ENCODE measurements at regions not wholly inside any gene's neighbourhood (a gene's known extent, or its start where the extent isn't known, plus 50 kb on each side); places are given as distances from the start of the nearest gene placed in this dataset.

GRCh38 chr11:112727341-112727841, 233.8 kb upstream of the NCAM1 start:
- no peak for DNase-seq

- no peak for DNase-seq
Measured at GRCh38 chr11:112728288-112728687, 232.9 kb upstream of the NCAM1 start.

- DNase-seq = no peak
Measured at GRCh38 chr11:112728716-112729115, 232.5 kb upstream of the NCAM1 start.

- no peak for DNase-seq
Measured at GRCh38 chr11:112730591-112730990, 230.6 kb upstream of the NCAM1 start.

GRCh38 chr11:112731538-112731937, 229.7 kb upstream of the NCAM1 start:
- no peak for DNase-seq

DNA sequence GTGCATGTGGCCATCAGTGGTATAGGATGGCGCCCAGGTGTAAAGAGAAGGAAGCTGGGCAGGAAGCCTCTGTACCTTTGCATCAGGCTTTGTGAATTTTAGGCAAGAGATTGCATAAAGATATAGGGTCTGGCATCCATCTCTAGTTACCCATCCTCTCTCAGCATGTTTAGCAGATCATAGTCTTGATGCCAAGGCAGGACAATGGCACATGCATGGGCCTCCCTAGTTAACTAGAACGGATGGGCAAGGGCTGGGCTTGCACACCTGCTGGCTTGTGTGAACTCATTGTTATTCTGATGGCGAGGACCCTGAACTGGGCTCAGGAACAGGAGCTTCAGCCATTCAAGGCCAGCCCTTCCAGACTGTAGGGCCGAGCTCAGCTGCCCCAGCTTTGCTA, 229.2 kb upstream of the NCAM1 start:
- DNase-seq = no peak

GRCh38 chr11:112734207-112734606, 227.0 kb upstream of the NCAM1 start:
- DNase-seq = peak; percentile 73

GRCh38 chr11:112735470-112735869, 225.8 kb upstream of the NCAM1 start:
- no peak for DNase-seq

DNA sequence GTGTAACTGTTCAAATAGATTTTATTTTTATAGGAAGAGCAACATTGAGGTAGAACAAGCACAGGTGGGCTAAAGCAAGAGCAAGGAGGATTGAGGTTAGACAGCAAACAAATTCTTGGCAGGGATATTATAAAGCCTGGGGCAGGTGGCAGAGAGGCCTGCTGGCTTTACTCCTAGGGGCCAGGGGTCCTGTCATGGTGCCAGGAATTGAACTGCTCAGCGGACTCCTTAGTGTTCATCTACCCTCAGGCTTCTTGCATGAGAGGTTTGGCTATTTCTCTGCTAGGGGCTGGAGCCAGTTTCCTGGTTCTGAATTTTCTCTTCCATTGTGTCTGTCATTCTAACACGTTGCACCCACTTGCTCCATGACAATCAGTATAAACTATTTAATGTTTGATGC, 217.2 kb upstream of the NCAM1 start:
- no peak for DNase-seq

- no peak for DNase-seq
Measured at GRCh38 chr11:112745973-112746372, 215.2 kb upstream of the NCAM1 start.

DNA sequence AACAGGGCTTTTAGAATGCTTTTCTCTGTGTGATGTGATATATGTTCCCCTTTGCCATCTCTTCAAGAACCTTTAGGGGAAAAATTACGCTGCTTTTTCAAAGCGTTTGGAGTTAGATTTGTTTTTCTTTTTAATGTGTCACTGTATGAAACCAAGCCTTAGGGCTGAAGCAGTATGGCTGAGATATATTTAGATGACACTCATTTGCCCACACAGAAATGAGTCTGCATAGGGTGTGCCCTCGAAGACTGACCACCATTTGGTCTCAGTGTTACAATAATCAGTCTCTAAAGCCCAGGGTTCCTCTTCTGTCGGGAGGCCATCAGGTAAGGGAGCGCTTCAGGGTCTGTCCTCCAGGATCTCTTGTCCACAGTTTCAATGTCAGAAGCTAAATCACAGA, 213.0 kb upstream of the NCAM1 start:
- no peak for DNase-seq

DNA sequence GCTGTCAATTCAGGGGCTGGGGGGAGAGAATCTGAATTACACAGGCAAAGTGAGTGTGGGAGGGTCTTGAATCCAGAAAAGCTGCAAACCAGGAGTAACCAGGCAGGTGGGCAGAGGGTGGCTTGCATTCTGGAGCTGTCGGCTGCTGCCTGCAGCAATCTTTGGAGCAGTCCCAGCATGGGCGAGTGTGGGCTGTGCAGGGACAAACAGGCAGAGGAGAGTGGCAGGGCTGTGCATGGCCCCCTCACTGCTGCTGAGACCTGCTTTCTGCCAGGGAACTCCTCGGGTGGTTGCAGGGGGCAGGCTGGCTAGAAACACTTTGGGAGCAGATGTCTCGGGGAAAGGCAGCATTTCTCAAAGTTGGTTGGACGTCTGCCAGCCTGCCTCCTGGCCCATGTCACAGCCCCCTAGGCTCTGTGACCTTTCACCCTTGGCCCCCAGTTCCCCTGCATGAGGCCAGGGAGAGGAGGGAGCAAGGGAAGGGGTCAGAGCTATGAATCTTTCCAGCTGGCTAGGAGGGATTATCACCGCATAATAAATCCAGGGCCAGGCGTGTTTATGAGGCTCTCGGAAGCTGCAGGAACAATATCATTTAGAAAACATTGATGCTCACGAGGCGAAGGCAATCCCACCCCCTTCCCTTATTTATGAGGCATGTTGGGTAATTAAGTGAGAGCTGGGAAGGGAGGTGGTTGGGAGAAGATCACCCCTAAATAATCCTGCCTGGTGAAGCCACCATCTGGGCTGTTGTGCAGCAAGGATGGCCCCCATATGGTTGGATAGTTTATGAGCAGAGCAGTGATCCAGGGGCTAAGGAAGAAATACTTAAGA, 212.3 kb upstream of the NCAM1 start:
- no peak for DNase-seq

DNA sequence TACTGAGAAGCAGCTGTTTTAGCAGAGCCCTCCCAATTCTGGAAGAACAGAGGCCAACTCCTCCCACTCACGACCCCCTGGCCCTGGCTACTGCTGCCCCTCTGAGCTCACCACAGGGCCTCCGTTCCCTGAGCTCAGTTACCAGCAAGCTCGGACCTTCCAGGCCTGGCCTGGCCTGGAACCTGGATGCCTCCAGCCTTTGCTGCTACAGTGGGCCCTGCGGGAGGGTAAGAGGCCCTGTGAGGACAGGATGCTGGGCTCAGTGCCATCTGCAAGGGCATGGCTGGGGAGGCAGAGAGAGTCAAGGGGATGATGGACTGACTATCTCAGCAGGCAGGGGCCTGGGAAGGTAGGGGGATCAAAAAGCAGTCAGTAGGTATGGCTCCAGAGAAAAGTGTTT, 209.9 kb upstream of the NCAM1 start:
- DNase-seq = no peak

- DNase-seq = no peak
Measured at GRCh38 chr11:112751772-112752171, 209.4 kb upstream of the NCAM1 start.

DNA sequence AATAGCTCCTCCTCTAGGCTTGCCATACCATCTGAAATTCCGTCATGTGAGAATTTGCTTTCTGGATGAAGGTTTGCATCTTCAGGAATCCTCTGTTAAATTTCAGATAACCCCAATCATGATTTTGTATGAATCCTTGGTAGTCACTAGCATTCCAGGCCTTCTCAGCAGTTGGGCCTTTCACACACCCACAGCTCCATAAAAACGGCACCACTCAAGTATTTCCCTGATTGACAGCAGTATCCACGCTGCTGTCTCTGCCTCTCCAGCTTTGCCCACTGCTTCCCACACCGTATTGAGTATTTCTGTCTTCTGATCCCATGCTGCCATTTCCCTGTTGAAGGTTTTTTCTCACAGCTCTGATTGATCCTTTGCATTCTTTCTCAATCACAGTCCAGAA, 208.7 kb upstream of the NCAM1 start:
- no peak for DNase-seq

DNA sequence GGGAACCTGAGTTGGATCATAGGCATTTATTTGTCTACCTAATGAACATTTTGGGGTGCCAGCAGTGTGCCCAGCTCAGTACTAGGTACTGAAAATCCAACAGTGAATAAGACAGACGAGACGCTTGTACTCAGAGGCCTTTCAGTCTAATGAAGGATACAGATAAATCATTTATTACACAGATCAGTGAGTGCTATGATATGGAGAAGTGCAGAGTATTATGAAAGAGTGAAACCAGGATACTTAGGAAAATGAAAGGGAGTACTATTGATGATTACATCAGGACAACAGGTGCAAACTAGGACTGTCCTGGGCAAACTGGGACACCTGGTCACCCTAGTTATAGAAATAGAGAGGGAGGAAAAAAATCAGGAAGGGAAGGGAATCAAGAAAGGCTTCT, 207.5 kb upstream of the NCAM1 start:
- no peak for DNase-seq

GRCh38 chr11:112759418-112759817, 201.8 kb upstream of the NCAM1 start:
- DNase-seq = no peak

GRCh38 chr11:112760396-112761059, 200.7 kb upstream of the NCAM1 start:
- no peak for DNase-seq

- DNase-seq = no peak
Measured at GRCh38 chr11:112761911-112762706, 199.1 kb upstream of the NCAM1 start.

DNA sequence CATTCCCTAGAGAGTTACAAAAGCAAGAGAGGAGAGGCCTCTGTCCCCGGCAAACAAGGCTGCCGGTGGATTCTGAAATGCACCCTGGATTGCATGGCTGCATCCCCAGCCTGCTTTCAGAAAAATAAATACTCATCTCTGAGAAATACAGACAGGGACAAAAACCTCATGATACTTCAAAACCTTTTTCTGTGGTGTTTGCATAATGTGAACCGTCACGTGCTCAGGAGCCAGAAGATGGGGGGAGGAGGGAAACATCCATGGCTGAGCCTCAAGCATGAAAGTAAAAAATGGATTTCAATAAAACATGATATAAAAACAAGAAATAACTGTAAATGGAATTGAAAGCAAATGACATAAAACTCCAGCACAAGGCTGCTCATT, 198.5 kb upstream of the NCAM1 start:
- no peak for DNase-seq

- DNase-seq = no peak
Measured at GRCh38 chr11:112765337-112765736, 195.9 kb upstream of the NCAM1 start.

DNA sequence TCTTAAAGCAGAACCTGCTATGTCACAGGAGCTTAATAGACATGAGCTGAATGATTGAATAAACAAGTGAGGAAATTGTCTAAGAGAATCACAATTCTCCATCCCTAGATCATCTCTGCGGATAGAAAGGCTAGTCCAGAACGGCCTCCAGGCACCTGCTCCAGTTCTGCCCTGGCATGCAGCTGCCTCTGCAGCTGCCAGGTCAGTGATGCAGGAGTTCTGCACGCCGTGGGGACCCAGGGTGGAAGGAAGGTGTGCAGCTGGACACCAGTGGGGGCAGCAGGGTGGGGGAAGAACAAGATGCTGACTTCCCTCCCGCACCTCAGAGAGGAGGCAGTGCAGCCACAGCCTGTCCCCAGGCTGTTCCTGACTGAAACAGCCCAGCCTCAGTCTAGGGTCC, 192.1 kb upstream of the NCAM1 start:
- DNase-seq = no peak

DNA sequence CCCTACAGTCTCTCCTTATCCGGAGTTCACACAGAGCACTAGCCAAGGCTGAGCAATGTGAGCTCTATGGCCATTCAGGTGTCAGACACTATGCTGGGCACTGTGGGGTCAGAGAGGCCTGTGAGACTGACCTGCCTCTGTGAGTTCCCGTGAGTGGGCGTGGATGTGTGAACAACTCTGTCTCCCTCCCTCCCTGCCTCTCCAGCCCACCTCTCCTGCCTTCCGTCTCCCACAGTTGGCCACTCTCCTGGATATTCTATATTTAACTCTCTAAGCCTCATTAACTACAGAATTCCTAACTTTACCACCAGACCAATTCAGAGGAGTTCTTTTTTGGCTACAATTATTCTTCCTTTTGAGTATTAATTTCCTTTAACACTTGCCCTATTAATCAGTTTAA, 191.6 kb upstream of the NCAM1 start:
- no peak for DNase-seq

- DNase-seq = no peak
Measured at GRCh38 chr11:112770033-112770432, 191.2 kb upstream of the NCAM1 start.
